ENCODE measurements at regions not wholly inside any gene's neighbourhood (a gene's known extent, or its start where the extent isn't known, plus 50 kb on each side); places are given as distances from the start of the nearest gene placed in this dataset.

DNA sequence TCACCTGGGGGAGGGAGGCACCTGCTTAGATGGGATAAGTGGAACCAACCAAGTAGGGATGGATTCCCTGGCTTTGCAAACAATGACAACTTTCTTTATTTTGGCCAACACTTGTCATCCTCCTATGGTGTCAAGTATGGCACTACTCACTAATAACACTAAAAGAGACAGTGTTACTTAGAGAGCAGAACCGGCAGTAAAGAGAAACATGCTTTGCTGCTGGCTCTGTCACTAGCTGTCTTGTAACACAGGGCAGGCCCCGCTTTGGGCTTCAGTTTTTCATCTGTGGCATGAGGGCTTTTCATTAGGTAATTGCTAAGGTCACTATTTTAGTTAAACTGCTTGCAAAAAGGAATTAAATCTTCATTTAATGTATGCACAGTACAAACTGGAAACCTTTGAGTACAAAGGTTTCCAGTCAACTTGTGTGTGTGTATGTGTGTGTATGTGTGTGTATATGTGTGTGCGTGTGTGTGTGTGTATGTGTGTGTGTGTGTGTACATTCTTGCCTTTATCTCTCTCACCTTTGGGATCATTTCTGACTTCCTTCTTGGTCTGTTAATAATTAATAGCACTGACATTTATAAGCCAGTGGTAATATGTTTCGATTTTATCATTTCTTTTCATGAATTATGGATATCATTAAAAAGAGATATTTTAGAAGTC, 64.7 kb downstream of the BTBD3 start:
- TF ChIP-seq, protein P1, sequence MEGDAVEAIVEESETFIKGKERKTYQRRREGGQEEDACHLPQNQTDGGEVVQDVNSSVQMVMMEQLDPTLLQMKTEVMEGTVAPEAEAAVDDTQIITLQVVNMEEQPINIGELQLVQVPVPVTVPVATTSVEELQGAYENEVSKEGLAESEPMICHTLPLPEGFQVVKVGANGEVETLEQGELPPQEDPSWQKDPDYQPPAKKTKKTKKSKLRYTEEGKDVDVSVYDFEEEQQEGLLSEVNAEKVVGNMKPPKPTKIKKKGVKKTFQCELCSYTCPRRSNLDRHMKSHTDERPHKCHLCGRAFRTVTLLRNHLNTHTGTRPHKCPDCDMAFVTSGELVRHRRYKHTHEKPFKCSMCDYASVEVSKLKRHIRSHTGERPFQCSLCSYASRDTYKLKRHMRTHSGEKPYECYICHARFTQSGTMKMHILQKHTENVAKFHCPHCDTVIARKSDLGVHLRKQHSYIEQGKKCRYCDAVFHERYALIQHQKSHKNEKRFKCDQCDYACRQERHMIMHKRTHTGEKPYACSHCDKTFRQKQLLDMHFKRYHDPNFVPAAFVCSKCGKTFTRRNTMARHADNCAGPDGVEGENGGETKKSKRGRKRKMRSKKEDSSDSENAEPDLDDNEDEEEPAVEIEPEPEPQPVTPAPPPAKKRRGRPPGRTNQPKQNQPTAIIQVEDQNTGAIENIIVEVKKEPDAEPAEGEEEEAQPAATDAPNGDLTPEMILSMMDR (IDR thresholded peaks at IDR 0.05): no peak
- TF ChIP-seq EZH2 (IDR thresholded peaks at IDR 0.05; ENCODE audit: borderline replicate concordance, insufficient read depth, low read depth, low read length, poor library complexity, severe bottlenecking): no peak

Measured in B cell (primary cell).